SK-N-SH treated with all-trans-retinoic acid at 6 μM for 48 hours (cell line): ENCODE measurements at regions not wholly inside any gene's neighbourhood (a gene's known extent, or its start where the extent isn't known, plus 50 kb on each side); places are given as distances from the start of the nearest gene placed in this dataset.

Source experiments
- CSDC2 ChIP-seq: fragments of 250-450 bp; sonication (Bioruptor Pico); IDR thresholded peaks from 2 replicates; pipeline ENCODE4 v1.5.0; 2020; ENCODE audit warnings: mild to moderate bottlenecking, moderate library complexity
- GLIS3 ChIP-seq: fragments of 250-450 bp; sonication (Bioruptor Pico); IDR thresholded peaks from 2 replicates; pipeline ENCODE4 v1.5.0; 2020; ENCODE audit warnings: mild to moderate bottlenecking, moderate library complexity
- ISL1 ChIP-seq: fragments of 250-450 bp; sonication (Bioruptor Pico); IDR thresholded peaks from 2 replicates; pipeline ENCODE4 v2.1.2; 2022; ENCODE audit warnings: mild to moderate bottlenecking, moderate library complexity
- OSR1 ChIP-seq: fragments of 250-450 bp; sonication (Bioruptor Pico); IDR thresholded peaks from 2 replicates; pipeline ENCODE4 v1.8.0; 2022; ENCODE audit warnings: moderate library complexity, mild to moderate bottlenecking, inconsistent platforms
- PATZ1 ChIP-seq: fragments of 250-450 bp; sonication (Bioruptor Pico); IDR thresholded peaks from 2 replicates; pipeline ENCODE4 v1.8.0; 2020; ENCODE audit warnings: mild to moderate bottlenecking, moderate library complexity, borderline replicate concordance
- TSHZ2 ChIP-seq: fragments of 250-450 bp; sonication (Bioruptor Pico); IDR thresholded peaks from 2 replicates; pipeline ENCODE4 v1.5.0; 2020; ENCODE audit warnings: mild to moderate bottlenecking, moderate library complexity
- ZC3H10 ChIP-seq: fragments of 250-450 bp; sonication (Bioruptor Pico); IDR thresholded peaks from 2 replicates; pipeline ENCODE4 v1.5.1; 2021; ENCODE audit warnings: mild to moderate bottlenecking, moderate library complexity
- ZNF70 ChIP-seq: fragments of 450-650 bp; formaldehyde crosslinking; IDR thresholded peaks from 2 replicates; pipeline ENCODE4 v1.5.0; 2020; ENCODE audit warnings: mild to moderate bottlenecking, moderate library complexity

GRCh38 chr2:236692937-236693336, 123.3 kb downstream of the ACKR3 start:
- TF ChIP-seq ZNF70 (no peak), PATZ1 (CRISPR knock-in tag) (no peak), OSR1 (CRISPR knock-in tag) (no peak), TSHZ2 (no peak), CSDC2 (no peak), GLIS3 (CRISPR knock-in tag) (no peak), ISL1 (CRISPR knock-in tag) (no peak), ZC3H10 (CRISPR knock-in tag) (no peak)
